CD4-positive, CD25-positive, alpha-beta regulatory T cell (primary cell): ENCODE measurements at regions not wholly inside any gene's neighbourhood (a gene's known extent, or its start where the extent isn't known, plus 50 kb on each side); places are given as distances from the start of the nearest gene placed in this dataset.

Source experiments
- ATAC-seq, 2 donors: fragments of 150-1000 bp; cut with Tn5 transposase; one replicate each; pipeline ENCODE4 v1.10.0; 2021; ENCODE audit warnings: low read depth in 2 of 2, moderate number of reproducible peaks in 2 of 2, moderate library complexity in 1 of 2
- DNase-seq, 3 donors: peaks; one replicate each; pipeline versions ENCODE4 v3.0.0 to v3.0.0-alpha.2; 2012 to 2022; ENCODE audit warnings: mixed read lengths in 1 of 3
- H3K27ac ChIP-seq: one replicate; pipeline ENCODE4 v1.7.0; 2013; ENCODE audit warnings: mild to moderate bottlenecking, low read length; ENCODE audit not compliant: insufficient read depth, poor library complexity, severe bottlenecking
- H3K27me3 ChIP-seq: one replicate; pipeline ENCODE4 v1.7.0; 2013; ENCODE audit warnings: low read length; ENCODE audit not compliant: control insufficient read depth, insufficient read depth
- H3K36me3 ChIP-seq: one replicate; pipeline ENCODE4 v1.7.0; 2013; ENCODE audit warnings: mild to moderate bottlenecking, low read length, moderate library complexity; ENCODE audit not compliant: control insufficient read depth, insufficient read depth
- H3K4me1 ChIP-seq: 2 replicates; pipeline ENCODE4 v1.7.0; 2013; ENCODE audit warnings: mild to moderate bottlenecking, low read length; ENCODE audit not compliant: insufficient read depth, control insufficient read depth, poor library complexity, severe bottlenecking
- H3K4me3 ChIP-seq: one replicate; pipeline ENCODE4 v1.7.0; 2013; ENCODE audit warnings: low read depth, mild to moderate bottlenecking, low read length, moderate library complexity
- H3K9me3 ChIP-seq, 2 experiments: 1 replicate in 1 of 2; 2 replicates in 1 of 2; pipeline ENCODE4 v1.7.0; 2013; ENCODE audit warnings: low read length in 2 of 2, mild to moderate bottlenecking in 1 of 2, moderate library complexity in 1 of 2; ENCODE audit not compliant: control insufficient read depth in 2 of 2
- H3K27ac Mint-ChIP-seq, 3 donors: one replicate each; pipeline ENCODE4 v1.8.0; 2020 to 2022; ENCODE audit warnings: mild to moderate bottlenecking in 3 of 3, mixed read lengths in 3 of 3, moderate library complexity in 2 of 3
- H3K27me3 Mint-ChIP-seq: one replicate; pipeline ENCODE4 v1.8.0; 2022; ENCODE audit warnings: mild to moderate bottlenecking, mixed read lengths
- H3K36me3 Mint-ChIP-seq: one replicate; pipeline ENCODE4 v1.8.0; 2020; ENCODE audit warnings: mixed read lengths
- H3K4me1 Mint-ChIP-seq, 4 donors: one replicate each; pipeline ENCODE4 v1.8.0; 2020 to 2022; ENCODE audit warnings: mixed read lengths in 4 of 4, mild to moderate bottlenecking in 1 of 4
- H3K4me3 Mint-ChIP-seq, 4 donors: one replicate each; pipeline ENCODE4 v1.8.0; 2020 to 2022; ENCODE audit warnings: mild to moderate bottlenecking in 4 of 4, mixed read lengths in 4 of 4, moderate library complexity in 3 of 4
- H3K9me3 Mint-ChIP-seq, 7 donors: one replicate each; pipeline ENCODE4 v1.8.0; 2020 to 2022; ENCODE audit warnings: mixed read lengths in 7 of 7, mild to moderate bottlenecking in 3 of 7, moderate library complexity in 2 of 7

- Mint-ChIP-seq H3K27me3 (no peaks in the 10 kb centered on the region), H3K9me3 (peaks cover 2 to 14% (median 5%) of the 10 kb centered on the region in 7 donors), H3K27ac (no peak overlapping the region), H3K4me3 (no peak overlapping the region), H3K36me3 (no peaks in the 10 kb centered on the region), H3K4me1 (no peaks in the 10 kb centered on the region)
- H3K4me3 ChIP-seq, result no peak overlapping the region
- H3K27me3 ChIP-seq, result no peaks in the 10 kb centered on the region
- DNase-seq (no peak), ATAC-seq (no peak)
- no peaks in the 10 kb centered on the region for H3K36me3 ChIP-seq
- no peak overlapping the region for H3K27ac ChIP-seq
- peaks cover 0 to 2% of the 10 kb centered on the region in 2 experiments for H3K9me3 ChIP-seq
- no peaks in the 10 kb centered on the region for H3K4me1 ChIP-seq
These were observed 1989.9 kb upstream of the CELF4 start for GRCh38 chr18:39555496-39555895.

- H3K4me3 ChIP-seq, result no peak overlapping the region
- Mint-ChIP-seq H3K27ac (no peak overlapping the region), H3K36me3 (no peaks in the 10 kb centered on the region), H3K4me3 (no peak overlapping the region), H3K9me3 (peaks cover 0 to 17% (median 8%) of the 10 kb centered on the region in 7 donors), H3K4me1 (no peaks in the 10 kb centered on the region), H3K27me3 (no peaks in the 10 kb centered on the region)
- H3K27ac ChIP-seq, result no peak overlapping the region
- H3K27me3 ChIP-seq, result no peaks in the 10 kb centered on the region
- H3K9me3 ChIP-seq, result peaks cover 0 to 3% of the 10 kb centered on the region in 2 experiments
- no peak for DNase-seq
- H3K36me3 ChIP-seq, result no peaks in the 10 kb centered on the region
- ATAC-seq, result no peak
- H3K4me1 ChIP-seq, result no peaks in the 10 kb centered on the region
These were observed 1985.1 kb upstream of the CELF4 start for GRCh38 chr18:39550701-39551100.

GRCh38 chr18:39549144-39549543 lies 1983.5 kb upstream of the CELF4 start:
- ATAC-seq, result no peak
- no peak overlapping the region for H3K27ac ChIP-seq
- no peaks in the 10 kb centered on the region for H3K27me3 ChIP-seq
- Mint-ChIP-seq H3K4me3 (no peak overlapping the region), H3K36me3 (no peaks in the 10 kb centered on the region), H3K4me1 (no peaks in the 10 kb centered on the region), H3K9me3 (peaks cover 0 to 18% (median 8%) of the 10 kb centered on the region in 7 donors), H3K27me3 (no peaks in the 10 kb centered on the region), H3K27ac (no peak overlapping the region)
- DNase-seq, result no peak
- no peak overlapping the region for H3K4me3 ChIP-seq
- H3K36me3 ChIP-seq, result no peaks in the 10 kb centered on the region
- no peaks in the 10 kb centered on the region for H3K4me1 ChIP-seq
- H3K9me3 ChIP-seq, result peaks cover 0 to 3% of the 10 kb centered on the region in 2 experiments

- no peak overlapping the region for H3K4me3 Mint-ChIP-seq
- DNase-seq (no peak), ATAC-seq (no peak)
- no peaks in the 10 kb centered on the region for H3K4me1 Mint-ChIP-seq
- Histone ChIP-seq H3K36me3 (no peaks in the 10 kb centered on the region), H3K9me3 (peaks cover 0 to 7% of the 10 kb centered on the region in 2 experiments), H3K27ac (no peak overlapping the region), H3K4me1 (no peaks in the 10 kb centered on the region), H3K4me3 (no peak overlapping the region), H3K27me3 (no peaks in the 10 kb centered on the region)
- no peaks in the 10 kb centered on the region for H3K27me3 Mint-ChIP-seq
- no peak overlapping the region for H3K27ac Mint-ChIP-seq
- peaks cover 2 to 30% (median 7%) of the 10 kb centered on the region in 7 donors for H3K9me3 Mint-ChIP-seq
- H3K36me3 Mint-ChIP-seq, result no peaks in the 10 kb centered on the region
These were observed 1966.1 kb upstream of the CELF4 start for GRCh38 chr18:39531659-39532058.

GRCh38 chr18:39529358-39529757 lies 1963.8 kb upstream of the CELF4 start:
- Histone ChIP-seq H3K36me3 (no peaks in the 10 kb centered on the region), H3K4me3 (no peak overlapping the region), H3K27me3 (no peaks in the 10 kb centered on the region), H3K27ac (no peak overlapping the region), H3K9me3 (peaks cover 0 to 7% of the 10 kb centered on the region in 2 experiments), H3K4me1 (no peaks in the 10 kb centered on the region)
- H3K27ac Mint-ChIP-seq, result no peak overlapping the region
- no peaks in the 10 kb centered on the region for H3K4me1 Mint-ChIP-seq
- H3K27me3 Mint-ChIP-seq, result no peaks in the 10 kb centered on the region
- no peak overlapping the region for H3K4me3 Mint-ChIP-seq
- peaks cover 2 to 30% (median 6%) of the 10 kb centered on the region in 7 donors for H3K9me3 Mint-ChIP-seq
- H3K36me3 Mint-ChIP-seq, result no peaks in the 10 kb centered on the region
- DNase-seq (no peak), ATAC-seq (no peak)

GRCh38 chr18:39527465-39527864 lies 1961.9 kb upstream of the CELF4 start:
- no peaks in the 10 kb centered on the region for H3K36me3 Mint-ChIP-seq
- Histone ChIP-seq H3K9me3 (peaks cover 0 to 4% of the 10 kb centered on the region in 2 experiments), H3K36me3 (no peaks in the 10 kb centered on the region), H3K27ac (no peak overlapping the region), H3K4me1 (no peaks in the 10 kb centered on the region), H3K4me3 (no peak overlapping the region), H3K27me3 (no peaks in the 10 kb centered on the region)
- H3K4me3 Mint-ChIP-seq, result no peak overlapping the region
- H3K4me1 Mint-ChIP-seq, result no peaks in the 10 kb centered on the region
- peaks cover 3 to 24% (median 4%) of the 10 kb centered on the region in 7 donors for H3K9me3 Mint-ChIP-seq
- ATAC-seq (no peak), DNase-seq (no peak)
- no peak overlapping the region for H3K27ac Mint-ChIP-seq
- no peaks in the 10 kb centered on the region for H3K27me3 Mint-ChIP-seq

- no peak for ATAC-seq
- DNase-seq, result no peak
- Histone ChIP-seq H3K27me3 (no peaks in the 10 kb centered on the region), H3K27ac (no peak overlapping the region), H3K4me3 (no peak overlapping the region), H3K4me1 (no peaks in the 10 kb centered on the region), H3K36me3 (no peaks in the 10 kb centered on the region), H3K9me3 (no peaks in the 10 kb centered on the region)
- peaks cover 0 to 12% (median 4%) of the 10 kb centered on the region in 7 donors for H3K9me3 Mint-ChIP-seq
- no peaks in the 10 kb centered on the region for H3K4me1 Mint-ChIP-seq
- H3K27ac Mint-ChIP-seq, result no peak overlapping the region
- no peaks in the 10 kb centered on the region for H3K36me3 Mint-ChIP-seq
- no peaks in the 10 kb centered on the region for H3K27me3 Mint-ChIP-seq
- no peak overlapping the region for H3K4me3 Mint-ChIP-seq
These were observed 1958.8 kb upstream of the CELF4 start for GRCh38 chr18:39524370-39524769.

- Histone ChIP-seq H3K27ac (no peak overlapping the region), H3K36me3 (no peaks in the 10 kb centered on the region), H3K4me1 (no peaks in the 10 kb centered on the region), H3K9me3 (no peaks in the 10 kb centered on the region), H3K27me3 (no peaks in the 10 kb centered on the region), H3K4me3 (no peak overlapping the region)
- Mint-ChIP-seq H3K36me3 (no peaks in the 10 kb centered on the region), H3K4me1 (no peaks in the 10 kb centered on the region), H3K27ac (no peak overlapping the region), H3K27me3 (no peaks in the 10 kb centered on the region), H3K9me3 (peaks cover 0 to 15% (median 2%) of the 10 kb centered on the region in 7 donors), H3K4me3 (no peak overlapping the region)
- no peak for DNase-seq
- no peak for ATAC-seq
These were observed 1957.7 kb upstream of the CELF4 start for GRCh38 chr18:39523281-39523680.
